ENCODE measurements at regions not wholly inside any gene's neighbourhood (a gene's known extent, or its start where the extent isn't known, plus 50 kb on each side); places are given as distances from the start of the nearest gene placed in this dataset.

DNA sequence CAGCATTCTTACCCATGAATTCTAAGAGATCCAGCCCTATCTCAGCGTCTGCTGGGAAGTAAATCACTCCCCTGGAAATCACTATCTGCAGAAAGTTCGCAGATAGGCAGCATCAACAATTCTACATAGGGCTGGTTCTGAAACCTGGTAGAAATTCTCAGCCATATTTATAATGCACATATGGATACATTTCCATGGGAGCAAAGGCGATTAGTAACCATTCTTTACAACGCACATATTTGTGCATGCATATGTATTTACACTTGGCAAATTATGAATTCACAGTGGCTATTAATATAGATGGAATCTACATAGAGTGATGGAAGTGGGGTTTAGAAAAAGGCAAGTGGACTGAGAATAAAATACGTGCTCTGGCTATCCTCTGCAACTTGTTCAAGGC lies 128.0 kb upstream of the FOXB1 start:
- H3K27me3 Mint-ChIP-seq (ENCODE audit: insufficient read depth, unreplicated experiment) = peaks cover 14% of the 10 kb centered on the region
- no peaks in the 10 kb centered on the region for H3K36me3 Mint-ChIP-seq (ENCODE audit: insufficient read depth, unreplicated experiment)
- Histone ChIP-seq H3K4me3 (ENCODE audit: low read depth, low read length) (no peak overlapping the region), H3K36me3 (ENCODE audit: control insufficient read depth, insufficient read depth, low read length) (no peaks in the 10 kb centered on the region), H3K9me3 (no peaks in the 10 kb centered on the region), H3K4me1 (no peaks in the 10 kb centered on the region), H3K27me3 (replicated peaks; ENCODE audit: control insufficient read depth, insufficient read depth, low read length) (no peaks in the 10 kb centered on the region; the same call in 1 of the 2 replicates)
- no TSS peak for BruUV-seq (replicated peaks)
- CTCF ChIA-PET = no interaction called here
- TF ChIP-seq, protein P1, sequence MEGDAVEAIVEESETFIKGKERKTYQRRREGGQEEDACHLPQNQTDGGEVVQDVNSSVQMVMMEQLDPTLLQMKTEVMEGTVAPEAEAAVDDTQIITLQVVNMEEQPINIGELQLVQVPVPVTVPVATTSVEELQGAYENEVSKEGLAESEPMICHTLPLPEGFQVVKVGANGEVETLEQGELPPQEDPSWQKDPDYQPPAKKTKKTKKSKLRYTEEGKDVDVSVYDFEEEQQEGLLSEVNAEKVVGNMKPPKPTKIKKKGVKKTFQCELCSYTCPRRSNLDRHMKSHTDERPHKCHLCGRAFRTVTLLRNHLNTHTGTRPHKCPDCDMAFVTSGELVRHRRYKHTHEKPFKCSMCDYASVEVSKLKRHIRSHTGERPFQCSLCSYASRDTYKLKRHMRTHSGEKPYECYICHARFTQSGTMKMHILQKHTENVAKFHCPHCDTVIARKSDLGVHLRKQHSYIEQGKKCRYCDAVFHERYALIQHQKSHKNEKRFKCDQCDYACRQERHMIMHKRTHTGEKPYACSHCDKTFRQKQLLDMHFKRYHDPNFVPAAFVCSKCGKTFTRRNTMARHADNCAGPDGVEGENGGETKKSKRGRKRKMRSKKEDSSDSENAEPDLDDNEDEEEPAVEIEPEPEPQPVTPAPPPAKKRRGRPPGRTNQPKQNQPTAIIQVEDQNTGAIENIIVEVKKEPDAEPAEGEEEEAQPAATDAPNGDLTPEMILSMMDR (IDR thresholded peaks at IDR 0.05; ENCODE audit: insufficient read depth in 1 of 2, low read depth in 1 of 2, low read length in 1 of 2, severe bottlenecking in 1 of 2, unreplicated experiment in 1 of 2) = no peak
- intact Hi-C loops (cut with micrococcal nuclease; ENCODE audit: unreplicated experiment) = no loop called here
- H3K27ac Mint-ChIP-seq (ENCODE audit: unreplicated experiment) = no peak overlapping the region
- H3K4me1 Mint-ChIP-seq (ENCODE audit: low read depth, unreplicated experiment) = no peaks in the 10 kb centered on the region
- DNase-seq = no peak
- H3K9me3 Mint-ChIP-seq (ENCODE audit: unreplicated experiment) = no peaks in the 10 kb centered on the region
- no peak overlapping the region for H3K4me3 Mint-ChIP-seq (ENCODE audit: unreplicated experiment)
- POLR2A ChIA-PET = no interaction called here

DNA sequence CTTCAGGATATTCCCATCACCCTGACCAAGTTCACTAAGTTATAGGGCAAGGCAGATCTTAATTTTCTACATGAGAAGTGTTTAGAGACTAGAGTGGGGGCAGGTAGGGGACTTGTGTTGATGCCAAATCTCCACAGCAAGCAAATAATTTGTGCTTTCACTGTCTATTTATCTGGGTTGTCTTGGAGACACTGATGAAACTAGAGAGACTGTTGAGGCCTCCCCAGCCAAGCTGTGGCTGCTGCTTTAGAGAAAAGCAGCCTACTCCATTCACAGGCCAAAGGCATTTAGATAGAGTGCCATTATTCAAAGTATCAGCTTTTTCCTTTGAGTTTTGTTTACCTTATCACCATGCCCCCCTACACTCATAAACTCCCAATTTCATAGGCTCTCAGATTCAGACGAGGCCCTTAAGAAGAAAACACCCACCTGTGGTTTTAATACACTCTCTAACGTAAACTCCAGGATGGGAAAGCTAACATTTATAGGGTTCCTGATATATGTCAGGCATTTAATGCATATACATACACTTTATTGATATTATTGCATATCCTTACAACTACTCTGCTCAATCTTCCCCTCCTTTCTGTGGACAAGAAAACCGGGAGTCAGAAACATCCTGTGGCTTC lies 130.4 kb upstream of the FOXB1 start:
- intact Hi-C loops (cut with micrococcal nuclease; ENCODE audit: unreplicated experiment) = no loop called here
- BruUV-seq (replicated peaks) = no TSS peak
- Mint-ChIP-seq H3K27ac (ENCODE audit: unreplicated experiment) (no peak overlapping the region), H3K27me3 (ENCODE audit: insufficient read depth, unreplicated experiment) (peaks cover 14% of the 10 kb centered on the region), H3K36me3 (ENCODE audit: insufficient read depth, unreplicated experiment) (no peaks in the 10 kb centered on the region), H3K4me1 (ENCODE audit: low read depth, unreplicated experiment) (no peaks in the 10 kb centered on the region), H3K4me3 (ENCODE audit: unreplicated experiment) (no peak overlapping the region), H3K9me3 (ENCODE audit: unreplicated experiment) (no peaks in the 10 kb centered on the region)
- ChIA-PET CTCF (no interaction called here), POLR2A (no interaction called here)
- Histone ChIP-seq H3K9me3 (no peaks in the 10 kb centered on the region), H3K4me3 (ENCODE audit: low read depth, low read length) (no peak overlapping the region), H3K4me1 (no peaks in the 10 kb centered on the region), H3K36me3 (ENCODE audit: control insufficient read depth, insufficient read depth, low read length) (no peaks in the 10 kb centered on the region), H3K27me3 (replicated peaks; ENCODE audit: control insufficient read depth, insufficient read depth, low read length) (no peaks in the 10 kb centered on the region; the same call in 1 of the 2 replicates)
- no peak for DNase-seq
- TF ChIP-seq, protein P1 (IDR thresholded peaks at IDR 0.05; ENCODE audit: insufficient read depth in 1 of 2, low read depth in 1 of 2, low read length in 1 of 2, severe bottlenecking in 1 of 2, unreplicated experiment in 1 of 2) = no peak

DNA sequence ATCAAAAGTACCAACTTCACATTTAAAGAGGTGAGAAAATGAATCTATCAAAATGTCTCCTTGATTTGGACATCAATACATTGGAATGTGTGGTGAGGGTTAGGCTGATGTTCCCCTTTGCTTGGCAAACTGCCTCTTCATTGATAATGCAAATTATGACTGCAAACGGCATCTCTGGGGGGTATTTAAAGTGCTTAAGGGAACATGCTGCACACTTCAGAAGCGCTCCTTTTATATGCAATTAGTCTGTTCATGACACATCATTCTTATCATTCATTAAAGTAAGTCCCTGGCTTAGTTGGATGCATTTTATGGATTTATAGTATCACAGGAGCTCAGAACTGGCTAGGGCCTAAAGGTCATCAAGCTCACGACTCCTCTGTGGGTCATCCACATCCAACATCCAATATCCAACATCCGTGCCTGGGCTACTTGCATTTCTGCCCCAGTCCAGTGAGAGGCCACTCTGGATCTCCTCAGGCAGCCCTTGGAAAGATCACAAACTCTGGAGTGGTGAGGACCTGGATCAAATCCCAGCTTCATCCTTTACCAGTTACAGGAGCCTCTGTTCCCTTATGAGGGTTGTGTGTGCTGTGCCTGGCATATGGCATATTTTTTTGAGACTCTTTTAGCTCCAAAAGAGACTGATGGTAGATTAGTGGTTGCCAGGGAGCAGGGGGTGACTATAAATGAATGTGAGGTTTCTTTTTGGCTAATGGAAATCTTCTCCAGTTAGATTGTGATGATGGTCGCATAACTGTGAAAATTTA lies 136.8 kb upstream of the FOXB1 start:
- no peak for DNase-seq
- no peaks in the 10 kb centered on the region for H3K9me3 Mint-ChIP-seq (ENCODE audit: unreplicated experiment)
- peaks cover 6% of the 10 kb centered on the region for H3K27me3 Mint-ChIP-seq (ENCODE audit: insufficient read depth, unreplicated experiment)
- H3K4me3 ChIP-seq (ENCODE audit: low read depth, low read length) = no peak overlapping the region
- H3K4me1 Mint-ChIP-seq (ENCODE audit: low read depth, unreplicated experiment) = no peaks in the 10 kb centered on the region
- BruUV-seq (replicated peaks) = no TSS peak
- ChIA-PET CTCF (no interaction called here), POLR2A (no interaction called here)
- no peaks in the 10 kb centered on the region for H3K36me3 ChIP-seq (ENCODE audit: control insufficient read depth, insufficient read depth, low read length)
- H3K4me1 ChIP-seq = no peaks in the 10 kb centered on the region
- no peaks in the 10 kb centered on the region for H3K27me3 ChIP-seq (replicated peaks; ENCODE audit: control insufficient read depth, insufficient read depth, low read length)
- H3K27ac Mint-ChIP-seq (ENCODE audit: unreplicated experiment) = no peak overlapping the region
- no peak overlapping the region for H3K4me3 Mint-ChIP-seq (ENCODE audit: unreplicated experiment)
- H3K9me3 ChIP-seq = no peaks in the 10 kb centered on the region
- intact Hi-C loops (cut with micrococcal nuclease; ENCODE audit: unreplicated experiment) = no loop called here
- TF ChIP-seq, protein P1 (IDR thresholded peaks at IDR 0.05; ENCODE audit: insufficient read depth in 1 of 2, low read depth in 1 of 2, low read length in 1 of 2, severe bottlenecking in 1 of 2, unreplicated experiment in 1 of 2) = no peak
- no peaks in the 10 kb centered on the region for H3K36me3 Mint-ChIP-seq (ENCODE audit: insufficient read depth, unreplicated experiment)

Measured in Caco-2 (cell line).